GM18951 (cell line): ENCODE measurements at regions not wholly inside any gene's neighbourhood (a gene's known extent, or its start where the extent isn't known, plus 50 kb on each side); places are given as distances from the start of the nearest gene placed in this dataset.
"Not testable (repeated sequence)": the region's sequence is repeated elsewhere in the genome, so short reads cannot be mapped to it uniquely, and the experiment has no call there.

Experiments used
- POLR2A ChIP-seq: IDR thresholded peaks from 4 replicates; pipeline ENCODE4 v1.6.1; 2011; ENCODE audit warnings: mild to moderate bottlenecking; ENCODE audit not compliant: insufficient read length, insufficient read depth; ENCODE audit errors: extremely low read depth
- in situ Hi-C: fragments of 300-500 bp; cut with MboI; formaldehyde crosslinking; loops from one replicate; pipeline ENCODE4 v1.12.0; 2022; ENCODE audit warnings: low sequenced_read_pairs, mixed read lengths, inconsistent platforms; ENCODE audit not compliant: unreplicated experiment

DNA sequence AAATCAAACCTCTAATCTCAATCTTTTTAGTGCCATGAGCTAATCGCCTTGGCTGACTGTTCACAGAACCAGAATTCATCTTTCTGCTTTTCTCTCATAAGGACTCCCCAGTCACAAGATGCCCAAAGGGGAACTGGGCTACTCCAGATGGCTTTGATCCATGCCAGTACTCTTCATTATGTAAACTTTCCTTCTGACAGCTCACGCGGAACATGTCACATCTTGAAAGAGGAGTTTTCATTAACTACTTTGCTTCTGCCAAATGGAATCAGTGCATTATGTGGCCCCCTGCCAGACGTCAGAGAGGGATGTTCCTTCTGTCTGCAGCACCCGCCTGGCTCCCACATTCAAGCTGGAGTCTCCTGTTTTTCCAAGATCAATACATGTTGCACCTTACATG, 142.1 kb upstream of the NMUR2 start:
- no peak for TF ChIP-seq POLR2A
- in situ Hi-C loops = no loop called here

DNA sequence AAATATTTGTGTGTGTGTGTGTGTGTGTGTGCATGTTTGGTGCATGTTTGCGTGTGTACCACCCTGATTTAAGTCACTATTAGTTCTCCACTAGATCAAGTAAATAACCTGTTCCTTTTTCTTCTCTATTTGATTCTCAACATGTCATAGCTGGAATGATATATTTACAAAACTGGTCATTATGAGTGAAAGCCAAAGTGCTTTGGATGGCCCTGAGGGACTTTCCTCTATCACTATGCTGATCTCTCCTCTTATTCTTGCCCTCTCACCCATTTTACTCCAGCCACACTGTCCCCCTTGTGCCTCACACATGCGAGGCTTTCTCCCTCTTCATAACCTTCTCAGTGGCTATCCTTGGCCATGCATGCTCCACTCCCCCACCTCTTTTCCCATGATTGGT, 144.6 kb upstream of the NMUR2 start:
- in situ Hi-C loops = no loop called here
- no peak for TF ChIP-seq POLR2A

DNA sequence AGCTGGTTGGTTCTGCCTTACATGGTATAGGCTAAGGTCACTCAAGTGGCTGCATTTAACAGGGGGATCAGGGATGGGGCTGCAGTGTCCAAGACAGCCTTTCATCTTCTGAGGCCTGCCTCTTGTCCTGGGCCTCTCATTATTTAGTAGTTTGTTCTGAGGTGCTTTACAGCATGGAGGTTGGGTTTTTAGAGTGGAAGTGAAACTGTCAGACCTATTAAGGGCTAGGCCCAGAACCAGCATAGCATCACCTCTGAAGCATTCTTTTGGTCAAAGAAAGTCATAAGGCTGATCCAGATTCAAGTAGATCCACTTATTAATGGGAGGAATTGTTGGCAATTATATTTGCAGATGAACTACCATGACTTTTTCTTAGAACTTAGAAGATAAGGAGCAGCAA, 146.0 kb upstream of the NMUR2 start:
- no peak for TF ChIP-seq POLR2A
- in situ Hi-C loops = no loop called here

DNA sequence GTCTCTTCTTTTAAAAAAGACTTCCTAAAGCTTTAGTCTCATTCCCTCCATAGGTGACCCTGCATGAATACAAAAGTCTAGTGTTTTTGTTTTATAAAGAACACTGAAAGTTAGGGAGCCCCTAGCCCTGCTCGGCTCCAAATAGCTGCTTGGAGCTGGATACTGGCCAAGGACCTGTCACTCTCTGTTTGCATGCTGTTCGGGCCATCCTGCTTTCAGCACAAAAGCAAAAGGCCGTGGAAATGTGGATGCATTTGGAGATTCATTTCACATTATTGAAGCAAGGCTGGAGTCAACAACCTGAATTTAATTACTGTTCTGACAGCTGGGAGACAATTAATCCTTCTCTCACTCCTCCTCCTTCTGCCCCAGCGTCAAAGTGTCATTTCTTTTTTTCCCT, 151.7 kb upstream of the NMUR2 start:
- in situ Hi-C loops = no loop called here
- TF ChIP-seq POLR2A = no peak

DNA sequence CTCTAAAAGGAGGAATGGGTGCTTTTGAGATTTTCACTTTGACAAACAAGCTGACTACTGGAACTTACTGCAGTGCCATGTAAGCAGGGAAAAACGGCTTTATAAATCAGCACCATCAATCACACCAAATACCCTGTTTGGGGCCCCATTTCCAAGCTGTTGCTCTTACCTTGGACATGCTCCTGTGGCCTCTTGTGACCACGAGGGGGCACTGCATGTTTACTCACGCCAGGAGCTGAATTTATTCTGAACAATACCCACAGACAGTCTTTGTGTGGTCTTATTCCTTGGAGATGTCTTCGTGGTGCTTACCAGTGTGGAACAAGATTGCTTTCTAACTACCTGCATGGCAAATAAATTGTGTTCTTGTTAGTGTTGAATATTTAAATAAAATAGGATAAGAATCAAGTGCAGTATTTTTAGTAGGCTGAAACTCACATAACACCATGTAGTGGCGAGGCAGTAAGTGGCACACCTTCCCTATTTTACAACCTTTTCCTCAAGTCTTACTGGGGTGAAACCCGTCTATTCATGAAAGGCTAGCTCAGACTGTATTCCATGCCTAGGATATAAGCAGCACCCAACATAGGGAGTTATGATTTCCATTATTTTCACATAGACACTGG, 155.5 kb upstream of the NMUR2 start:
- TF ChIP-seq POLR2A = no peak
- in situ Hi-C loops = no loop called here

DNA sequence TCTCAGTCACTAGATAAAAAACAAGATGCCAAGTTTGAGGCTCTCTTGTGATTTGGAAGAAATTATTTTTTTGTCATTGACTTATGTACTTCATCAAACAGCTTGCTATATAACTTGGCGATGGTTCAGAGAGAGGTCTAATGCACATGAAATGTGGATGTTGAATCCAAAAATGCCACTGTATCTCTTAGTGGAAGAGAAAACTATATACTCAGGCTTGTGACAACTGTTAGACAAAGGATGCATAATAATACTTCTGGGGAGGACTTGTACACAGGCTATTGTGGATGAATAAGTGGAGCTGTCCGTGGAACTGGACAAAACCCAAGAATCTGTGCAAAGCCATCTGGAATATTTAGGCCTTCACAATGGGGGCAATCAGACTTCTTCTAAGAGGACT, 162.9 kb upstream of the NMUR2 start:
- in situ Hi-C loops = no loop called here
- TF ChIP-seq POLR2A = no peak

DNA sequence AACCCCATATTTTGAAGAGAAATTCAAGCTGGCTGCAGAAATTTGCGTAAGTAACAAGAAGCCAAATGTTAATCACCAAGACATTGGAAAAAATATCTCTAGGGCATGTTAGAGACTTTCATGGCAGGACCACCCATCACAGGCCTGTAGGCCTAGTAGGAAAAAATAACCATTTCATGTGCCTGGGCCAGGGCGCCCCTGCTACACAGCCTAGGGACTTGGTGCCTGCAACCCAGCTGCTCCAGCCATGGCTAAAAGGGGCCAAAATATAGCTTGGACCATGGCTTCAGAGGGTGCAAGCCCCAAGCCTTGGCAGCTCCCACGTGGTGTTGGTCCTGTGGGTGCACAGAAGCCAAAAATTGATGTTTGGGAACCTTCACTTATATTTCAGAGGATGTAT, 167.7 kb upstream of the NMUR2 start:
- in situ Hi-C loops = no loop called here
- TF ChIP-seq POLR2A = no peak

DNA sequence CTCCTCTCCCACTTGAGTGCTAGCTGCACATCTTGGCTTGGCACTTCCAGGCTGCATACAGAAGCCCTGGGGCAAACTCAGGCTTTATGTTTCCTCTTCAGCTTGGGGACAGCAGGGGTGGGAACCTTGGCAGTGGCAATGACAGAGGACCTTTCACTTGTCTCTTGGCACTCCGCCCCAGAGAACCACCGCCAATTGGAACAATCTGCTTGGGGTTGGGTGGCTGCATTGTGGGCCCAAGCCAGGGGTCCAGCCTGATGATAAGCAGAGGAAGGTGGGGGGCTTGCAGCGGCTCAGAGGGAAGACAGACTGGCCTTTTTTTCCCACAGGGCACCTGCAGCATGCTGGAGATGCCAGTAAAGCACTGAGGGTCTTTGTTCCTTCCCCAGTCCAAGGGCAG, 179.0 kb upstream of the NMUR2 start:
- in situ Hi-C loops = no loop called here
- TF ChIP-seq POLR2A = no peak

DNA sequence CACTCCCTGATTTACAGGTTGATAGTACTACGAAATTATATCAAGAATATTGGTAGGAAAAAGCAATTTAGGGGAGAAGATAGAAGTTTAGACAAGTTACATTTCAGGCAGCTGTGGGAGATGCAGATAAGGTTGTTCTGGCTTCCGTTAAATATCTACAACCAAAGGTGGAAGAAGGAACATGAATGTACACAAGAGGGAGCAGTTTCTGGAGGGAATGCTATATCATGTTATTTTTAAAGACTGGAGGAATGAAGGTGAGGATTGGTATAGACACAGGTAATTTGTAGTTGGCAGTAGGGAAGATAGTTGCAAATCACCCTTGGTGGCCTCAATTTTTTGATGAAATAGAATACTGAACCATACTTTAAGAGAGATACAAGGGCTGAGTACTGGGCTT, 187.3 kb upstream of the NMUR2 start:
- in situ Hi-C loops = no loop called here
- no peak for TF ChIP-seq POLR2A

DNA sequence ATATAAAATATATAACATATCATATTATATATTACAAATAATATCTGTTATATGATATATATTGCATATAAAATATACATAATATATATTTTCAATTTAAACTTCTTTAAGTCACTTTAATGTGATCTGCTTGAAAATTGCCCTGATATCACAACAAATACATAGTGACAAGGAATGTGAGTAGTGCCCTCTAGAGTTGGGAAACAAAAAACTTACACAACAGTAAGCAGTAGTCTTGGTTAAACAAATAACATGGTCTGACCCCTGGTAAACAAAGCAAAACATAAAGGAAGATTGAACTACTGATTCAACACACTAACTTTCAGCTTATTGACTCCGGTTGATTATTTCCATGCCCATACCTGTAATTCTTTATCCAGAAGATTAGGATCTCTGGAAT, 188.3 kb upstream of the NMUR2 start:
- in situ Hi-C loops = no loop called here
- TF ChIP-seq POLR2A = no peak

DNA sequence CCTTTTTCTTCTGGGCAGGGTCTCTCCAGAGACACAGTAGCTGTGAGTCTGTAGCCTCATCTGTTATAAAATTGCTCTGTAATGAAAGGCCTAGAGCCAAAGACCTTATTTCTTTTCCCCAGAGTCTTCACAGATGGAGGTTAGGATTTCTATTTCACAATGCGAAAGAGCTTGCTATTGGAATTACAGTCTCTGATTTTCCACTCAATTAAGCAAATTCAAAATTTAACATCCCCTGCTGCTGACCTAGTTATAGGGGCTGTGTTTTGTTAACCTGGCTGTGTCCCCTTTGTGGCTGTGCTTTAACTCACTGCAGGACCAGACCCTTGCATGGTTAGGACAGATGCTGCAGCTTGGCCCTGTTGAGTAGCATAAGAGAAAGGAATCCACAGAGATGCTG, 190.3 kb upstream of the NMUR2 start:
- TF ChIP-seq POLR2A = no peak
- in situ Hi-C loops = no loop called here

DNA sequence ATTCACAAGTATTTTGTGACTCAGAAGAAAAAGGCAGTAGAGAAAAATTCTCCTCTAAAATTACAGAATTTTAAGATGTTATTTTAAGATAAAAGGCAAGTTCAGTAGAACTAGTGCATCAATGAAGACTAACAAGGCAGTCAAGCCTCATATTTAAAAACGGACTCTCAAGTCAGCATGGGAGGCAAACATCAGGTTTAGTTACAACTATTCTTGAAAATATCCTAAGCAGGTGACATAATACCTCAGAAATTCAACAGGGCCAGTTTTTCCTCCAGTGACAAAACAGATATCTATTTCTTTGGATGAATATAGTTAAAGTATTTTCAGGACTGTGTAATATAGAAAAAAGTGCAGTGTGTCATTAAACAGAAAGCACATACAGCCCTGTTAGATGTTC, 194.0 kb upstream of the NMUR2 start:
- in situ Hi-C loops = no loop called here
- no peak for TF ChIP-seq POLR2A

DNA sequence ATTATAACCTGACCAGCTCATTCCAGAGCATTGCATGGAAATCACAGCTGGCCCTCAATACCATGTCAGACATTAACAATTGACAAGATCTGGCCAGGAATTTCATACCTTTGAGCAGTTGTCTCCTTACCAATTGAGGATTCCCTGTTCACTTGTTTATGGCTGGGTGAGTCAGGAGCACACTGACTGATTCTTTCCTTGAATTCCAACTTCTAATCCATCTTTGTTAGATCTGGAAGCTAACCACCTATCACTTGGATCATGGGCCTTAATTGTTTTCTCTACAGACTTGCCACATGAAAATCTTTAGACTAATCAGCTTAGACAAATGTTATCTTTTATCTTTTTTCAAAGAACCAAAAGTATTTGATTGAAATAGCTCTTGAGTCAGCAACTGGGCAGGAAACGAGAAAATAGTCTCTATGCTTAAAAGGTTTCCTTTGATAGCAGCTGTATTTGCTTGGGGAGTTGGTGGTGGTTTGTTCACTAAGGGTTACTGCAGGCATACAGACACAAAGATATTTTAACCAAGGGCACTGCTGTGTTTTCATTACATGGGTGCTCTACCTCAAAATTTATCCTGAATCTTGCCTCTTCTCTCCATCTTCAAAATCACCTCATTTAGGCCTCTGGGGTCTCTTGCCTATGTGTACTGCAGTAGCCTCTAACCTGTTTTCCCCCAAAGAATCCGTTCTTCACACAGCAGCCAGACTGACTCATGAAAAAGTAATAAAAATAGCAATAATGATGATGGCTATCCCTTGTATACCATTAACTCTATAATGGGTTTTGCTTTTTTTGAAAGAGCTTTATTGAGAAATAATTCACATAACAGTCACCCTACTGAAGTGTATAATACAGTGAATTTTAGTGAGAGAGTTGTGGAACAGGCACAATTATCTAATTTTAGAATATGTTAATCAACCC, 197.0 kb upstream of the NMUR2 start:
- in situ Hi-C loops = no loop called here
- no peak for TF ChIP-seq POLR2A

DNA sequence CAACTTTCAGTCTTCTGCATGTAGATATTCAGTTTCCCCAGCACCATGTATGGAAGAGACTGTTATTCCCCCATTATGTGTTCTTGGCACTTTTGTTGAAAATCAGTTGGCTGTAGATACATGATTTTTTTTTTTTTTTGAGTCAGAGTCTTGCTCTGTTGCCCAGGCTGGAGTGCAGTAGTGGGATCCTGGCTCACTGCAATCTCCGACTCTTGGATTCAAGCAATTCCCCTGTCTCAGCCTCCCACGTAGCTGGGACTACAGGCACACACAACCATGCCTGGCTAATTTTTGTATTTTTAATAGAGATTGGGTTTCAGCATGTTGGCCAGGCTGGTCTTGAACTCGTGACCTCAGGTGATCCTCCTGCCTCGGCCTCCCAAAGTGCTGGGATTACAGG, 201.0 kb upstream of the NMUR2 start:
- in situ Hi-C loops = not testable (repeated sequence)
